Epithelial cell of esophagus (primary cell): ENCODE measurements at regions not wholly inside any gene's neighbourhood (a gene's known extent, or its start where the extent isn't known, plus 50 kb on each side); places are given as distances from the start of the nearest gene placed in this dataset.

Experiments
- DNase-seq: peaks from one replicate; pipeline ENCODE4 v3.0.0; 2010; ENCODE audit warnings: low read depth
- H3K4me3 ChIP-seq: 2 replicates; pipeline ENCODE4 v1.5.1; 2011; ENCODE audit warnings: mild to moderate bottlenecking, low read length, control low read depth
- CTCF ChIP-seq: IDR thresholded peaks from 2 replicates; pipeline ENCODE4 v1.5.1; 2011; ENCODE audit warnings: low read depth, mild to moderate bottlenecking, low read length, control low read depth, inconsistent platforms; ENCODE audit not compliant: insufficient read depth; ENCODE audit errors: missing control alignments

- H3K4me3 ChIP-seq = no peak overlapping the region
- DNase-seq = peak; percentile 46
Observed at GRCh38 chr3:7877312-7877711, 624.3 kb upstream of the LMCD1 start.

GRCh38 chr3:7879572-7879971 lies 622.1 kb upstream of the LMCD1 start:
- no peak for DNase-seq
- no peak for TF ChIP-seq CTCF
- no peak overlapping the region for H3K4me3 ChIP-seq

More at GRCh38 chr3:7877312-7877711, 624.3 kb upstream of the LMCD1 start:
- TF ChIP-seq CTCF = no peak

GRCh38 chr3:7881946-7882345 lies 619.7 kb upstream of the LMCD1 start:
- H3K4me3 ChIP-seq = no peak overlapping the region
- TF ChIP-seq CTCF = no peak
- no peak for DNase-seq

GRCh38 chr3:7897655-7898054 lies 604.0 kb upstream of the LMCD1 start:
- H3K4me3 ChIP-seq = no peak overlapping the region
- TF ChIP-seq CTCF = no peak
- no peak for DNase-seq

- no peak overlapping the region for H3K4me3 ChIP-seq
- no peak for TF ChIP-seq CTCF
- DNase-seq = peak; percentile 20
Observed at GRCh38 chr3:7913283-7913682, 588.3 kb upstream of the LMCD1 start.

GRCh38 chr3:7915356-7915755 lies 586.3 kb upstream of the LMCD1 start:
- no peak for TF ChIP-seq CTCF
- H3K4me3 ChIP-seq = no peak overlapping the region
- DNase-seq = no peak

GRCh38 chr3:7917443-7918151 lies 584.0 kb upstream of the LMCD1 start:
- H3K4me3 ChIP-seq = no peak overlapping the region
- DNase-seq = no peak
- TF ChIP-seq CTCF = no peak
